Umbilical cord (tissue), 1 donor: ENCODE measurements at regions not wholly inside any gene's neighbourhood (a gene's known extent, or its start where the extent isn't known, plus 50 kb on each side); places are given as distances from the start of the nearest gene placed in this dataset.
"Not testable (repeated sequence)": the region's sequence is repeated elsewhere in the genome, so short reads cannot be mapped to it uniquely, and the experiment has no call there.

Experiments
- DNase-seq: peaks from one replicate; pipeline ENCODE4 v3.0.0-alpha.2; 2015; ENCODE audit warnings: low spot score

- DNase-seq: peak; percentile 99
Measured at GRCh38 chr4:3955321-3956164, 189.4 kb downstream of the ADRA2C start.

- DNase-seq: not testable (repeated sequence)
Measured at GRCh38 chr4:3956165-3956867, 190.1 kb downstream of the ADRA2C start.

- DNase-seq: not testable (repeated sequence)
Measured at GRCh38 chr4:3961091-3961672, 195.0 kb downstream of the ADRA2C start.

- DNase-seq: not testable (repeated sequence)
Measured at GRCh38 chr4:3964572-3965278, 198.5 kb downstream of the ADRA2C start.

- DNase-seq: not testable (repeated sequence)
Measured at GRCh38 chr4:3967204-3967603, 201.0 kb downstream of the ADRA2C start.

- DNase-seq: not testable (repeated sequence)
Measured at GRCh38 chr4:3972626-3973025, 206.4 kb downstream of the ADRA2C start.

- DNase-seq: not testable (repeated sequence)
Measured at GRCh38 chr4:3973581-3974200, 207.5 kb downstream of the ADRA2C start.

GRCh38 chr4:3983518-3984125, 217.4 kb downstream of the ADRA2C start:
- not testable (repeated sequence) for DNase-seq

- DNase-seq: not testable (repeated sequence)
Measured at GRCh38 chr4:3984796-3985195, 218.6 kb downstream of the ADRA2C start.

GRCh38 chr4:3986412-3986811, 220.2 kb downstream of the ADRA2C start:
- DNase-seq: not testable (repeated sequence)

- not testable (repeated sequence) for DNase-seq
Measured at GRCh38 chr4:3997386-3997785, 229.3 kb downstream of the OTOP1 start.

GRCh38 chr4:4004036-4004435, 222.7 kb downstream of the OTOP1 start:
- DNase-seq: not testable (repeated sequence)

- DNase-seq: not testable (repeated sequence)
Measured at GRCh38 chr4:4004702-4005101, 222.0 kb downstream of the OTOP1 start.

GRCh38 chr4:4006356-4006755, 220.4 kb downstream of the OTOP1 start:
- not testable (repeated sequence) for DNase-seq

- DNase-seq: not testable (repeated sequence)
Measured at GRCh38 chr4:4019071-4019470, 207.7 kb downstream of the OTOP1 start.

- DNase-seq: not testable (repeated sequence)
Measured at GRCh38 chr4:4021161-4021560, 205.6 kb downstream of the OTOP1 start.

GRCh38 chr4:4026708-4027107, 200.0 kb downstream of the OTOP1 start:
- not testable (repeated sequence) for DNase-seq

GRCh38 chr4:4028752-4029151, 198.0 kb downstream of the OTOP1 start:
- not testable (repeated sequence) for DNase-seq

- not testable (repeated sequence) for DNase-seq
Measured at GRCh38 chr4:4030509-4030908, 196.2 kb downstream of the OTOP1 start.

- not testable (repeated sequence) for DNase-seq
Measured at GRCh38 chr4:4031446-4032135, 195.1 kb downstream of the OTOP1 start.
